H1 (cell line): ENCODE measurements at regions not wholly inside any gene's neighbourhood (a gene's known extent, or its start where the extent isn't known, plus 50 kb on each side); places are given as distances from the start of the nearest gene placed in this dataset.

Experiments
- CTCF ChIP-seq, 3 experiments: IDR thresholded peaks; 1 replicate in 2 of 3; 2 replicates in 1 of 3; pipeline versions ENCODE4 v1.5.1 to v1.6.1; 2011; ENCODE audit warnings: low read length in 3 of 3, mild to moderate bottlenecking in 3 of 3, inconsistent platforms in 2 of 3, low read depth in 1 of 3, moderate library complexity in 1 of 3; ENCODE audit not compliant: insufficient read depth in 1 of 3; ENCODE audit errors: control extremely low read depth in 1 of 3
- EP300 ChIP-seq, 2 experiments: IDR thresholded peaks; 1 replicate in 1 of 2; 2 replicates in 1 of 2; pipeline ENCODE4 v1.6.1; 2011 to 2012; ENCODE audit warnings: low read depth in 2 of 2, low read length in 2 of 2, mild to moderate bottlenecking in 2 of 2, borderline replicate concordance in 1 of 2, inconsistent platforms in 1 of 2, moderate library complexity in 1 of 2
- EZH2 ChIP-seq: fragments of 200-600 bp; sonication (generic); IDR thresholded peaks from 2 replicates; pipeline ENCODE4 v1.7.1; 2012; ENCODE audit warnings: low read depth, mild to moderate bottlenecking, moderate library complexity, low read length, inconsistent platforms; ENCODE audit not compliant: severe bottlenecking
- JUN ChIP-seq: IDR thresholded peaks from 2 replicates; pipeline ENCODE4 v1.6.1; 2011; ENCODE audit warnings: low read depth, mild to moderate bottlenecking, improper control_type of control experiment, low read length
- MAX ChIP-seq: IDR thresholded peaks from 2 replicates; pipeline ENCODE4 v1.6.1; 2012; ENCODE audit warnings: inconsistent platforms
- POLR2A ChIP-seq, 2 experiments: IDR thresholded peaks; 1 replicate in 1 of 2; 2 replicates in 1 of 2; pipeline ENCODE4 v1.6.1; 2011; ENCODE audit warnings: low read depth in 2 of 2, low read length in 2 of 2, mild to moderate bottlenecking in 2 of 2; ENCODE audit errors: control extremely low read depth in 1 of 2
- POLR2AphosphoS5 ChIP-seq: IDR thresholded peaks from 2 replicates; pipeline ENCODE4 v1.6.1; 2011; ENCODE audit warnings: low read depth, low read length
- SIX5 ChIP-seq: IDR thresholded peaks from 2 replicates; pipeline ENCODE4 v1.6.1; 2011; ENCODE audit warnings: mild to moderate bottlenecking, low read depth, low read length
- TAF1 ChIP-seq: IDR thresholded peaks from 2 replicates; pipeline ENCODE4 v1.6.1; 2011; ENCODE audit warnings: mild to moderate bottlenecking, low read depth, low read length
- TBP ChIP-seq: IDR thresholded peaks from 2 replicates; pipeline ENCODE4 v1.6.1; 2011; ENCODE audit warnings: low read depth, low read length, improper control_type of control experiment
- TCF12 ChIP-seq: IDR thresholded peaks from 2 replicates; pipeline ENCODE4 v1.6.1; 2011; ENCODE audit warnings: low read depth, mild to moderate bottlenecking, low read length
- YY1 ChIP-seq: IDR thresholded peaks from 2 replicates; pipeline ENCODE4 v1.6.1; 2011; ENCODE audit warnings: low read depth, mild to moderate bottlenecking, low read length

- TF ChIP-seq CTCF (IDR thresholded peaks at IDR 0.05; ENCODE audit: control extremely low read depth in 1 of 3, insufficient read depth in 1 of 3, low read depth in 1 of 3, low read length in 3 of 3), result no peak
- TF ChIP-seq POLR2A (IDR thresholded peaks at IDR 0.05; ENCODE audit: control extremely low read depth in 1 of 2, low read depth in 2 of 2, low read length in 2 of 2), result no peak
- no peak for TF ChIP-seq MAX
- TF ChIP-seq SIX5, result no peak
- no peak for TF ChIP-seq EZH2
- TF ChIP-seq TAF1, result no peak
- no peak for TF ChIP-seq TCF12
- TF ChIP-seq POLR2AphosphoS5, result no peak
- no peak for TF ChIP-seq TBP
- no peak for TF ChIP-seq JUN
- TF ChIP-seq EP300 (IDR thresholded peaks at IDR 0.05; ENCODE audit: borderline replicate concordance in 1 of 2, low read depth in 2 of 2, low read length in 2 of 2), result no peak
- TF ChIP-seq YY1, result no peak
Measured at GRCh38 chr10:57096044-57096443, 735.0 kb upstream of the ZWINT start.
